ENCODE measurements at regions not wholly inside any gene's neighbourhood (a gene's known extent, or its start where the extent isn't known, plus 50 kb on each side); places are given as distances from the start of the nearest gene placed in this dataset.

- ATAC-seq = no peak
Measured at GRCh38 chr12:25833657-25834056, 124.8 kb upstream of the RASSF8 start.

GRCh38 chr12:25835385-25835784, 123.1 kb upstream of the RASSF8 start:
- ATAC-seq (no peak), DNase-seq (no peak)
- no peak for TF ChIP-seq CTCF (IDR thresholded peaks at IDR 0.05)
- no peaks in the 10 kb centered on the region for H3K4me1 ChIP-seq (ENCODE audit: low read depth)
- H3K9me3 ChIP-seq = no peaks in the 10 kb centered on the region
- intact Hi-C loops (cut with DNase I, micrococcal nuclease) = no loop called here
- H3K36me3 ChIP-seq (ENCODE audit: low read depth) = no peaks in the 10 kb centered on the region
- H3K4me3 ChIP-seq = no peak overlapping the region

More at GRCh38 chr12:25833657-25834056, 124.8 kb upstream of the RASSF8 start:
- Histone ChIP-seq H3K36me3 (ENCODE audit: low read depth) (no peaks in the 10 kb centered on the region), H3K4me3 (no peak overlapping the region), H3K4me1 (ENCODE audit: low read depth) (no peaks in the 10 kb centered on the region), H3K9me3 (no peaks in the 10 kb centered on the region)
- no peak for TF ChIP-seq CTCF (IDR thresholded peaks at IDR 0.05)
- no peak for DNase-seq
- intact Hi-C loops (cut with DNase I, micrococcal nuclease) = no loop called here

- ATAC-seq (no peak), DNase-seq (no peak)
- TF ChIP-seq CTCF (IDR thresholded peaks at IDR 0.05) = no peak
- no peaks in the 10 kb centered on the region for H3K9me3 ChIP-seq
- H3K4me1 ChIP-seq (ENCODE audit: low read depth) = no peaks in the 10 kb centered on the region
- H3K36me3 ChIP-seq (ENCODE audit: low read depth) = no peaks in the 10 kb centered on the region
- intact Hi-C loops (cut with DNase I, micrococcal nuclease) = no loop called here
- no peak overlapping the region for H3K4me3 ChIP-seq
Measured at GRCh38 chr12:25838007-25838406, 120.5 kb upstream of the RASSF8 start.

- no peaks in the 10 kb centered on the region for H3K4me1 ChIP-seq (ENCODE audit: low read depth)
- H3K9me3 ChIP-seq = no peaks in the 10 kb centered on the region
- TF ChIP-seq CTCF (IDR thresholded peaks at IDR 0.05) = no peak
- ATAC-seq (no peak), DNase-seq (no peak)
- intact Hi-C loops (cut with DNase I, micrococcal nuclease) = no loop called here
- H3K36me3 ChIP-seq (ENCODE audit: low read depth) = no peaks in the 10 kb centered on the region
- H3K4me3 ChIP-seq = no peak overlapping the region
Measured at GRCh38 chr12:25839470-25839869, 119.0 kb upstream of the RASSF8 start.

- intact Hi-C loops (cut with DNase I, micrococcal nuclease) = no loop called here
Measured at GRCh38 chr12:25840678-25841465, 117.6 kb upstream of the RASSF8 start.

More at GRCh38 chr12:25840678-25841465, 117.6 kb upstream of the RASSF8 start:
- Histone ChIP-seq H3K4me3 (no peak overlapping the region), H3K9me3 (no peaks in the 10 kb centered on the region), H3K4me1 (ENCODE audit: low read depth) (no peaks in the 10 kb centered on the region), H3K36me3 (ENCODE audit: low read depth) (no peaks in the 10 kb centered on the region)
- TF ChIP-seq CTCF (IDR thresholded peaks at IDR 0.05) = no peak
- no peak for ATAC-seq
- DNase-seq = no peak

All from mucosa of descending colon (tissue), 3 donors.